ENCODE measurements at regions not wholly inside any gene's neighbourhood (a gene's known extent, or its start where the extent isn't known, plus 50 kb on each side); places are given as distances from the start of the nearest gene placed in this dataset.

DNA sequence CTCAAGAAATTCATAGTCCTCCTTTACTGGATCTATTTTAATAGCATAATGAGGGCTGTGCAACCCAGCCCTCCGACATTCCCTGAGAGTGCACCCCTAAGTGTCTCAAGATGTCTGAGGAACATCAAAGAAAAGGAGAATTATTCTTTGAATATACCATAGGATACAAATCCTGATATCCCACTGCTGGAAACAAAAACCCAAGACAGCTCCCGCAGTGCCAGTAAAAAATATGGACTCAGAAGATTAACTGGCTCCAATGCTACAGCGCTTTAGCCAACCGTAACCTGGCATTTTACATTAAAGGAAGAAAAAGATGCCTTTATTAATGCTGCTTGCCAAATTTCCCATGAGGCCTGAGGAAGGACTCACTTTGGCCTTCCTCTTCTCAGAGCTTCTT, 168.4 kb downstream of the TTC32 start:
- TF ChIP-seq, protein P1, sequence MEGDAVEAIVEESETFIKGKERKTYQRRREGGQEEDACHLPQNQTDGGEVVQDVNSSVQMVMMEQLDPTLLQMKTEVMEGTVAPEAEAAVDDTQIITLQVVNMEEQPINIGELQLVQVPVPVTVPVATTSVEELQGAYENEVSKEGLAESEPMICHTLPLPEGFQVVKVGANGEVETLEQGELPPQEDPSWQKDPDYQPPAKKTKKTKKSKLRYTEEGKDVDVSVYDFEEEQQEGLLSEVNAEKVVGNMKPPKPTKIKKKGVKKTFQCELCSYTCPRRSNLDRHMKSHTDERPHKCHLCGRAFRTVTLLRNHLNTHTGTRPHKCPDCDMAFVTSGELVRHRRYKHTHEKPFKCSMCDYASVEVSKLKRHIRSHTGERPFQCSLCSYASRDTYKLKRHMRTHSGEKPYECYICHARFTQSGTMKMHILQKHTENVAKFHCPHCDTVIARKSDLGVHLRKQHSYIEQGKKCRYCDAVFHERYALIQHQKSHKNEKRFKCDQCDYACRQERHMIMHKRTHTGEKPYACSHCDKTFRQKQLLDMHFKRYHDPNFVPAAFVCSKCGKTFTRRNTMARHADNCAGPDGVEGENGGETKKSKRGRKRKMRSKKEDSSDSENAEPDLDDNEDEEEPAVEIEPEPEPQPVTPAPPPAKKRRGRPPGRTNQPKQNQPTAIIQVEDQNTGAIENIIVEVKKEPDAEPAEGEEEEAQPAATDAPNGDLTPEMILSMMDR (conservative IDR thresholded peaks at IDR 0.05; ENCODE audit: low read depth, low read length) = no peak
- TF ChIP-seq EZH2 (IDR thresholded peaks at IDR 0.05; ENCODE audit: borderline replicate concordance, low read depth, low read length, poor library complexity, severe bottlenecking) = no peak
